Hepatocyte (in vitro differentiated cells): ENCODE measurements at regions not wholly inside any gene's neighbourhood (a gene's known extent, or its start where the extent isn't known, plus 50 kb on each side); places are given as distances from the start of the nearest gene placed in this dataset.

Experiments used
- CTCF ChIP-seq: fragments of 200-600 bp; sonication (generic); IDR thresholded peaks from 2 replicates; pipeline ENCODE4 v1.5.1; 2016; ENCODE audit warnings: antibody characterized with exemption, mild to moderate bottlenecking; ENCODE audit not compliant: poor library complexity
- EZH2 ChIP-seq: fragments of 200-600 bp; sonication (generic); IDR thresholded peaks from 2 replicates; pipeline ENCODE4 v1.6.1; 2016; ENCODE audit warnings: antibody characterized with exemption, mild to moderate bottlenecking, borderline replicate concordance

- TF ChIP-seq CTCF (no peak), EZH2 (no peak)
These were observed 693.5 kb upstream of the PTBP2 start for GRCh38 chr1:96028071-96028470.
